Heart right ventricle (tissue), 16 donors: ENCODE measurements at regions not wholly inside any gene's neighbourhood (a gene's known extent, or its start where the extent isn't known, plus 50 kb on each side); places are given as distances from the start of the nearest gene placed in this dataset.

Source experiments
- ATAC-seq, 8 donors: fragments of 200-7000 bp; cut with Tn5 transposase; one replicate each; pipeline ENCODE4 v1.9.1; 2020; ENCODE audit warnings: mild to moderate bottlenecking in 8 of 8, moderate library complexity in 8 of 8, moderate number of reproducible peaks in 1 of 8
- DNase-seq, 2 donors: peaks; one replicate each; pipeline ENCODE4 v3.0.0-alpha.2; 2020
- H3K27ac ChIP-seq, 10 donors: fragments of 200-600 bp; sonication (generic) in 2 of 10; one replicate each; pipeline versions ENCODE4 v1.5.0 to v1.8.0; 2020 to 2022; ENCODE audit warnings: mild to moderate bottlenecking in 3 of 10
- H3K27me3 ChIP-seq, 7 donors: fragments of 200-600 bp; one replicate each; pipeline ENCODE4 v1.8.0; 2021 to 2022; ENCODE audit warnings: mild to moderate bottlenecking in 2 of 7
- H3K36me3 ChIP-seq, 9 donors: fragments of 200-600 bp; sonication (generic) in 1 of 9; one replicate each; pipeline versions ENCODE4 v1.5.0 to v1.8.0; 2020 to 2022; ENCODE audit warnings: mild to moderate bottlenecking in 2 of 9
- H3K4me1 ChIP-seq, 9 donors: fragments of 200-600 bp; sonication (generic) in 1 of 9; one replicate each; pipeline versions ENCODE4 v1.5.0 to v1.8.0; 2020 to 2022; ENCODE audit warnings: mild to moderate bottlenecking in 4 of 9
- H3K4me3 ChIP-seq, 10 donors: fragments of 200-600 bp; sonication (generic) in 2 of 10; one replicate each; pipeline versions ENCODE4 v1.5.0 to v1.8.0; 2020 to 2022; ENCODE audit warnings: mild to moderate bottlenecking in 7 of 10, moderate library complexity in 2 of 10
- H3K9me3 ChIP-seq, 11 donors: fragments of 200-600 bp in 10 of 11; sonication (generic) in 2 of 11; one replicate each; pipeline versions ENCODE4 v1.5.0 to v1.8.0; 2013 to 2022; ENCODE audit warnings: mild to moderate bottlenecking in 2 of 11, control low read depth in 1 of 11, moderate library complexity in 1 of 11
- WGBS, 2 donors: extraction: QIAGEN DNeasy Blood & Tissue Kit; methylation state at CpG; one replicate each; pipeline ENCODE4 v1.1.7; 2013; ENCODE audit warnings: inconsistent platforms in 1 of 2; 5-methylcytosine and 5-hydroxymethylcytosine counted together
- intact Hi-C, 10 donors: fragments of 100-400 bp; cut with DNase I; formaldehyde crosslinking; loops; one replicate each; pipeline versions ENCODE4 v1.11.1 to v1.14.2; 2022
- TF ChIP-seq, protein P1 (sequence below), 9 donors: fragments of 200-600 bp; sonication (generic) in 2 of 9; IDR thresholded peaks; one replicate each; pipeline versions ENCODE4 v1.5.0 to v1.8.0; 2021 to 2022; ENCODE audit warnings: antibody characterized with exemption in 9 of 9, mild to moderate bottlenecking in 5 of 9, moderate library complexity in 1 of 9
- donor health status: Arrhythmogenic right ventricular cardiomyopathy.
- donor health status: ischemic (EF 13 %, LVEDD 7.1; RV severe dilation, severe dysfunction).
- donor health status: healthy with polysubstance abuse.
- donor health status: DM: no; HTN: yes; CAD: no.
- donor health status: DM: no; HTN: no; CAD: no.
- donor health status: ischemic (EF 25% LVEDD 6.9; RV normal size, moderate dysfunction).
- donor health status: ischemic (EF 25% LVEDD 5.7; RV mildly dilated, moderate dysfunction).
- donor health status: healthy.
- donor health status: DM: yes; HTN: yes; CAD: no.
- donor health status: Ischemic cardiomyopathy.
- donor health status: ischemic (EF 35%, LVEDD 5.7; RV mildly dilated, moderate dysfunction).
- donor health status: nonischemic (EF 11% LVEDD 7.7; RV severe dilation, severe dysfunction).
- donor health status: DM: yes; HTN: yes; CAD: no.
- donor health status: PGD.
- donor health status: ischemic (EF 29% LVEDD 5.4; RV normal size, mild dysfunction).
- donor health status: nonischemic (EF 23%, LVEDD 6.1; RV moderate dilation, normal function).

DNA sequence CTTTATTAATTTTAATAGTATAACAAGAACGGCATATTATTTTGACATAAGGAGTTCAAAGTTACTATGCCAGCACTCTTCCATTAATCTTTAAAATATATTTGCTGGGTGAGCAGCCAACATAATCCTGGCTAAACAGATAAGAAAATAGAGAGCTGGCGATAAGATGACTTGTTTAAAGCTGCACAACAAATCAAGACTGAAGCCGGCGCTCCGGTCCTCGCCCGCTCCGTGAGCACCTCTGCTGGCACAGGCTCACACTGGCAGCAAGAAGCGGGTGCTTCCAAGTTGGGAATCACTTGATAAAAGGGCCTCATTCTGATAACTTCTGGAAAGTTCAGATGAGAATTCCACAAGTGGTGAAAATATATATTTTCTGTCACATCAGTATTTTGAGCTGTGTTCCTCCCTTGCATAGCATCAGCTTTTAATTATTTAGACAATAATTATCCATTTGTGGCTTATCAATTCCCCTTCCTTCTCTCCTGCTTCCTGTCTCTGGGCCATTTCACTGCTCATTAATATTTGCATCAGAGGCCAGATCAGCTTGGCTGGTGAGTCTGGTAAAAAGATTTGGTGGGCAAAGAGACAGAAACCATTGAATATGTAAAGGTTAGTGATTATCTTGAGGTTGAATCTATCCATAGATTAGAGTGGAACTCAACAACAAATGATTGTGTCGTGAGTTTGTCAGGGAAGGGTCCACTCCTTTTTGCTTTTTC lies 205.3 kb downstream of the MZT1 start:
- intact Hi-C loops: no loop called here
- ATAC-seq (no peak), DNase-seq (no peak)
- H3K9me3 ChIP-seq: no peaks in the 10 kb centered on the region
- no peaks in the 10 kb centered on the region for H3K36me3 ChIP-seq
- no peaks in the 10 kb centered on the region for H3K4me1 ChIP-seq
- H3K27ac ChIP-seq: no peak overlapping the region
- TF ChIP-seq, protein P1, sequence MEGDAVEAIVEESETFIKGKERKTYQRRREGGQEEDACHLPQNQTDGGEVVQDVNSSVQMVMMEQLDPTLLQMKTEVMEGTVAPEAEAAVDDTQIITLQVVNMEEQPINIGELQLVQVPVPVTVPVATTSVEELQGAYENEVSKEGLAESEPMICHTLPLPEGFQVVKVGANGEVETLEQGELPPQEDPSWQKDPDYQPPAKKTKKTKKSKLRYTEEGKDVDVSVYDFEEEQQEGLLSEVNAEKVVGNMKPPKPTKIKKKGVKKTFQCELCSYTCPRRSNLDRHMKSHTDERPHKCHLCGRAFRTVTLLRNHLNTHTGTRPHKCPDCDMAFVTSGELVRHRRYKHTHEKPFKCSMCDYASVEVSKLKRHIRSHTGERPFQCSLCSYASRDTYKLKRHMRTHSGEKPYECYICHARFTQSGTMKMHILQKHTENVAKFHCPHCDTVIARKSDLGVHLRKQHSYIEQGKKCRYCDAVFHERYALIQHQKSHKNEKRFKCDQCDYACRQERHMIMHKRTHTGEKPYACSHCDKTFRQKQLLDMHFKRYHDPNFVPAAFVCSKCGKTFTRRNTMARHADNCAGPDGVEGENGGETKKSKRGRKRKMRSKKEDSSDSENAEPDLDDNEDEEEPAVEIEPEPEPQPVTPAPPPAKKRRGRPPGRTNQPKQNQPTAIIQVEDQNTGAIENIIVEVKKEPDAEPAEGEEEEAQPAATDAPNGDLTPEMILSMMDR (IDR thresholded peaks at IDR 0.05): no peak
- no peak overlapping the region for H3K4me3 ChIP-seq
- H3K27me3 ChIP-seq: peaks cover 0 to 9% (median 0%) of the 10 kb centered on the region in 7 donors
- WGBS, 2 donors: 45 to 47% methylated on average over 10 of the region's 10 CpGs

DNA sequence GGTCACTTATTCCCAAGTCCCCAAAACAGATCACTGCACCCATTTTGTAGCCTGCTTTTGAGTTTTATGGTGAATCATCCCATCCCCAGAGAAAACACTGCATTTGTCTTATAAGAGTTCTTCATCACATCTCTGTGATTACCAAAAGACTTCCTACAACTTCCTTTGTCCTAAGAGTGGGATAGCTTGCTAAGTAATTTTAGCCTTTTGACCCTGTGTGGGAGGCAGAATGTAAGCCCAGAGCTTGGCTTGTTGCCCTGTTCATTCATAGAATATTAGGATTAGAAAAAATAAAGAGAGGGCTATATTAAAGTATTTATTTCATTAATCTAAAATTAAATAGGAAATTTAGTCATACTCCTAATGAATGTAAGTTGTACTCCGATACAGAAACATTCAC lies 213.3 kb downstream of the MZT1 start:
- H3K4me3 ChIP-seq: no peak overlapping the region
- H3K36me3 ChIP-seq: no peaks in the 10 kb centered on the region
- WGBS, 2 donors: 0% methylated on average over 1 of the region's 1 CpG
- no peaks in the 10 kb centered on the region for H3K4me1 ChIP-seq
- no peaks in the 10 kb centered on the region for H3K9me3 ChIP-seq
- intact Hi-C loops: no loop called here
- no peak overlapping the region for H3K27ac ChIP-seq
- DNase-seq (no peak), ATAC-seq (no peak)
- H3K27me3 ChIP-seq: no peaks in the 10 kb centered on the region
- TF ChIP-seq, protein P1 (IDR thresholded peaks at IDR 0.05): no peak

DNA sequence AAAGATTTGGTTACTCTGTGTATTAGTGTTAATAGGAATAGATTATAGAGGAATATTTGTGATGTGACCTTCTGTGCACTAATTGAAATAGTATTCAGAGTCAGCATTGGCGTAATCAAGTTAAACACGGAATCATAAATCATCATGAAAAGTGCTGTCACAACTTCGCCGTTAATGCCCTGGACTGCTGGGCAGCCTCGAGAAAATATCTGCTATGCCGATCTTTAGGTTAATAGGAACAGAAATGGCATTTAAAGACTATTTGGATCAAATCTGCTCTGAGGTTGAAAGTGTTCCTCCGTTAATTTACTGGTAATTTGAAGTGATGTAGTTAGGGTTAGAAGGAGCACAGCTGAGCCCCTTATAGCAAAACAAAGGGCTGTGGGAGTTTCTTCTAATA lies 219.0 kb downstream of the MZT1 start:
- Histone ChIP-seq H3K27me3 (no peaks in the 10 kb centered on the region), H3K27ac (no peak overlapping the region), H3K9me3 (no peaks in the 10 kb centered on the region), H3K36me3 (no peaks in the 10 kb centered on the region), H3K4me1 (no peaks in the 10 kb centered on the region), H3K4me3 (peak overlapping the region in 2 of 10 donors; percentile 32 to 35)
- intact Hi-C loops: no loop called here
- ATAC-seq (no peak), DNase-seq (no peak)
- WGBS, 2 donors: 89 to 94% methylated on average over 7 of the region's 7 CpGs
- TF ChIP-seq, protein P1 (IDR thresholded peaks at IDR 0.05): no peak

DNA sequence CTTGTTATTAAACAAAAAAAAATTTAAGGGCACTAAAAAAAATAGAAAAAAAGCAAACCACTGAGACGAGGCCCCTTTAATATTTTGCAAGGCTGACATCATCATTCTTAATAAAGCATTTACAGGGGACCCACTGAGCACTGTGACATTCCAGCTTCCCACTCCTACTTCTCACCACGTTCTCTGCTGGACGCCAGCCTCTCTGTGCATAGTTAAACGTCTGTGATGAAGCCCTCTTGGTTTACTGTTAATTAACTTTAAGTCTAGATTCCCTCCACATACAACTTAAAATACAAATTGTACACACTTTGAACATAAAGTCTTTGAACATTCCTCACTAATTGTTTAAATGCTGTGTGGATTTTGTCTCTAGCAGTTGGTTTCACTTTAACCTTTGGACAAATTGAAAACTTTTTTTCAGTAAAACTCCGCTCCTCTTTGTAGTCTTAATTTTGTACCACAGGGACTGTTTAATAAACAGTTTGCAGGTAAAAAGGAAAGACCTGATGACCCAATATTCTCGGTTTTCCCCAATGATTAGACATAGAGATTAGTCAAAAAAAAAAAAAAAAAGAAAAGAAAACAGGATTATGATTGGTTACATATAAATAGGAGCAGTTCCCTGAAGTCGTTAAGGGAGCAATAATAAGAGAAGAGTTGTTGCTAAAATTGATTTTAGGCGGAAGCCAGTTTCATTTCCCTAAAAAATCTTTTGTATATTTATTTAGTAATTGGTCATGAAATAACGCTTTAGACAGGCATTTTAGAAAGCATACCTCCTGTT lies 219.8 kb downstream of the MZT1 start:
- Histone ChIP-seq H3K27me3 (no peaks in the 10 kb centered on the region), H3K4me3 (peak overlapping the region in 9 of 10 donors; percentile 1 to 42 (median 30)), H3K36me3 (no peaks in the 10 kb centered on the region), H3K4me1 (no peaks in the 10 kb centered on the region), H3K27ac (no peak overlapping the region), H3K9me3 (no peaks in the 10 kb centered on the region)
- WGBS, 2 donors: 40 to 42% methylated on average over 9 of the region's 9 CpGs
- TF ChIP-seq, protein P1 (IDR thresholded peaks at IDR 0.05): no peak
- no peak for ATAC-seq
- no peak for DNase-seq
- intact Hi-C loops: no loop called here
